Adrenal gland (tissue), 5 donors: ENCODE measurements at regions not wholly inside any gene's neighbourhood (a gene's known extent, or its start where the extent isn't known, plus 50 kb on each side); places are given as distances from the start of the nearest gene placed in this dataset.

ENCODE experiments used
- CTCF ChIP-seq, 6 experiments: fragments of 450-650 bp in 4 of 6; fragments of 200-600 bp in 2 of 6; sonication (generic) in 1 of 6; IDR thresholded peaks; 1 replicate in 5 of 6; 2 replicates in 1 of 6; pipeline versions ENCODE4 v1.5.1 to v1.8.0; 2016 to 2021; ENCODE audit warnings: antibody characterized with exemption in 6 of 6, mild to moderate bottlenecking in 2 of 6, moderate library complexity in 1 of 6
- POLR2A ChIP-seq, 2 donors: fragments of 450-650 bp; IDR thresholded peaks; one replicate each; pipeline ENCODE4 v1.6.1; 2017; ENCODE audit warnings: antibody characterized with exemption in 2 of 2, mild to moderate bottlenecking in 2 of 2, moderate library complexity in 1 of 2
- donor health status: DM: no; HTN: no; CAD: no.

GRCh38 chr1:233473549-233474204 lies 140.2 kb upstream of the KCNK1 start:
- TF ChIP-seq CTCF (IDR thresholded peaks at IDR 0.05): no peak
- no peak for TF ChIP-seq POLR2A (IDR thresholded peaks at IDR 0.05)
